ENCODE measurements at regions not wholly inside any gene's neighbourhood (a gene's known extent, or its start where the extent isn't known, plus 50 kb on each side); places are given as distances from the start of the nearest gene placed in this dataset.

DNA sequence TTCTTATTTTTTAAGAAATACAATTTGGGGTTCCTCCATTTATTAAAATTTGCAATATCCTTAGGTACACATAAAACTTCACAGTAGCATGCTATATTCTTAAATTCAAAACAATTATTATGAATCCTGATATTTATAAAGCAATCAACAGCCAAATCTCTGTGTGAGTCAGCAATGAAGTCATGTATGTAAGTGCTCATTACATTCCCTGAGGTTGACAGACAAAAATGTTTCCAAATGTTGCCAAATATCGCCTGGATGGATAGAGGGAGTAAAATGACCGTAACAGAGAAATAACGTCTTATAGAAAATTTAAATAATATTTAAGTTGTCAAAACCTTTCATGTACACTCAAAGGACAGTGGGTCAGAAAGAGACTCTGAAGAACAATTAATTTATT lies 220.0 kb downstream of the PCDH18 start:
- no peak for DNase-seq (ENCODE audit: low spot score)

DNA sequence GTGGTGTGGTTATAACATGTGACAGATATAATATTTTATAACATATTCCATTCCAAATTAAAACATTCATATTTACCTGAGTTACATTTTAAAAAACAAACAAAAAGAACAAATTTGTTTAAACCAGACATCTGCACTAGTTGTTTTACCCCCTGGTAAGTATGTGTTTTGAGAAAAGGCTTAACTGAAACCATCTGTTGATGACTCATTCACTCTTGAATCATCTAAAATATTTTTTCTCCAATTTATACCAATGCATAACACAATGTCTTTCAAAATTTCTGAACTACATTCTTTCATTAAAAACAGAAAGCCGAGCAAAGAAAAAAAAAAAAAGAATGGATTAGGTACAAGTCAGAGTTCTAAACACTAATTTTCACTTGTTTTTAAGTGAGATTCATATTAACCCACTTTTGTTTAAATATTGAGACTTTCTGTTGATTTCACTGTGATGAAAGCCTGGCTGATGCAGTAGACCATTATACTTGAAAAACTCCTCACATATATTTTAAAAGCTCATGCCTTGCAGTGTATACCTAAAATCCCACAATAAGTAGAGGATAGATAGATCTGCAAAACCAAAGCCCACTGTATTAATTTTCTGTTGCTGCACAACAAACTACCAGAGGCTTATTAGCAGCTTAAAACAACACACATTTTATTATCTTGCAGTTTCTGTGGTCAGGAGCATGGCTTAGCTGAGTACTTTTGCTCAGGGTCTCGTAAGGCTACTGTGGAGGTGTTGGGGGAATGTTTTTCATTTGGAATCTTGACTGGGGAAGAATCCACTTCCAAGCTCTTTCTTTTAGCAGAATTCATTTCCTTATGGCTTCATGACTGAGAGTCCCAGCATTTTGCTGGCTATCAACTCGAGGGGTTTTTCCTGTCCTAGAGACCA lies 221.5 kb downstream of the PCDH18 start:
- peak; percentile 78 for DNase-seq (ENCODE audit: low spot score)

DNA sequence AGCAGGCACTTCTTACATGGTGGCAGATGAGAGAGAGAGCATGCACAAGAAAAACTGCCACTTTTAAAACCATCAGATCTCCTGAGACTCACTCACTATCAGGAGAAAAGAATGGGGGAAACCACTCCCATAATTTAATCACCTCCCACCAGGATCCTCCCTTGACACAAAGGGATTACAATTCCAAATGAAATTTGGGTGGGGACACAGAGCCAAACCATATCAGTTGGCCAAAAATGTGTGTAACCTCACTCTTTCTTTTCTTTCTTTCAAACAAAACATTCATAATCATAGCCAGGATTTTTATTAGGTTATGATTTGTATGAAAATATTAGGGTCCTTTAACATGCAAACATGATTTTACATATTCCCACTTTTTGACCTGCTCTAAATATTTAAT lies 222.1 kb downstream of the PCDH18 start:
- no peak for DNase-seq (ENCODE audit: low spot score)

DNA sequence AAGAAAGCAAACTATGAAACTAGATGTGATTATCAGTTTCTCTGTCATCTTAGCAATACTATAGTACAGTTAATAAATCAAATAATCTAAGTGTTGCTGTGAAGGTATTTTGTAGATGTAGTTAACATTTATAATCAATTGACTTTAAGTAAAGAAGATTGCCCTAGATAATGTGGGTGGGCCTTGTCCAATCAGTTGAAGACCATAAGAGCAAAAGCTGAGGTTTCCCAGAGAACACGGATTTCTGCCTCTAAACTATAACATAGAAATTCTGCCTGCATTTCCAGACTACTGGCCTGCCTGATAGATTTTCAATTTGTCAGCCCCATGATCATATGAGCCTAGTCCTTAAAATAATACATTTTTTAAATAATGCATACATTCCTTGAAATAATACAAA lies 222.9 kb downstream of the PCDH18 start:
- no peak for DNase-seq (ENCODE audit: low spot score)

DNA sequence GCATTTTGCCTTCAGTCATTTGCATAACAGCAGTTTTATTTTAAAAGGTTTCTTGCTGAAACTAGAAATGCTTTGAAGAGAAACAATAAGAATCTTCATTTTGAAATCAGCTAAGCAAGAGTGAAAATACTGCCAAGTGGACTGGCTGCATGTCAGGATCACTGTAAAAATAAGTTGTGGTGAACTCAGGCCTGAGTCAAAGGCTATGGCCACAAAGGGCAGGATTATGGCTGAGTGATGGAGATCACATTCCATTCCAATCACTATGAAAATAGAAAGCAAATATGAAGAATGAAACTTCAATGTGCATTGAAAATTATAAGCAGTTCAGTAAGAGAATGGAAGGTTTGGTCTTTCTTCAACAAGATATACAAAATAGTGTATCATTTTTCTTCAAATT lies 224.5 kb downstream of the PCDH18 start:
- peak; percentile 51 for DNase-seq (ENCODE audit: low spot score)

DNA sequence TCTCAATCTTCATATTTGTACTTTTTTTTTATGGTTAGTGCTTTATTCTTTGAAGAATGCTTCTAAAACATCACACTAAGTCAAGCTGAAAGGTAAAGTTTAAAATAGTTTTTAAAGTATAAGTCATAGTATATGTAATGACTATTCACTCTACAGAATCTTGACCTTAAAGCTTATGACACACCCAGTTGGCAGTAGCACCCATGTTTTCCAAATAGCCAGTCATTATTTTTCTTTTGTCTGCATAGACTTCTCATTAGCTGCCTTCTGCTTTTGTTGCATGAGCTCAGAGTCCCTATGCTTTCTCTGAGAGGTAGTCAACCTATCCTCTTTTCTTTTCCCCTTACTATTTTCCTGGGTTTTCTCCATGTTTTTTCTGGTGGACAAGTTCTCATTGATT lies 231.5 kb downstream of the PCDH18 start:
- DNase-seq (ENCODE audit: low spot score) = no peak

DNA sequence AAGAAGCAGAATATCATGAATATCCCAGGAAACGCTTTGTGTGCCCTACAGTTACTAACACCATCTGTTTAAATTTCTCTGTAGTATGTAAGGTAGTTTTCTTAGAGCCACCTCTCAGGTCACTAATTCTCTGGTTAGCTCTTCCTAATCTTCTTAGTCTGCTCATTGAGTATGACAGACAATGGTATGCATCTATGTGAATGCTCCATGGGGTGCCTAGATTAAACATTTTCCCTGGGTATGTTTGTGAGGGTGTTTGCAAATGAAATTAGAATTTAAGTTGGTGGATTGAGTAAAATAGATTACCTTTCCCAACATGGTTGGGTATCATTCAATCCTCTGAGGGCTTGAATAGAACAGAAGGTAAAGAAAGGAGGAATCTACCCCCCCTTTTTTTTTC lies 233.0 kb downstream of the PCDH18 start:
- no peak for DNase-seq (ENCODE audit: low spot score)

DNA sequence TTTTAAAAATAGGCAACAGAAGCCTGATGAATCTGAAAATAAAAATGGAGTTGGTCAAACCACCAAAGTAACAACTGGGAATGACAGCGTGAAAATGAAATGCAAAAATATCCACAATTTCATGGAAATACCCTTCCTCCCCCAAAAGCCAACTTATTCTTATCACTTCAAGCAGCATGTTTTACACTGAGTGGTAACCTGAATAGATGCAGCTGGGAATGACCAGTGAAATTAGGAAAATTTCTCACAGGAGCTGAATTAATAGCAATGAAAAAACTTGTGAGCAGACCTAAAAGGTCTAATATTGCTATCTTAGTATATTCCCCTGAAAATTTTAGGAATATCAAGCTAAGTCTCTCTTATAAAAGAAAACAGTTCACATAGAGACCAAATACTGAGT lies 239.0 kb downstream of the PCDH18 start:
- DNase-seq (ENCODE audit: low spot score) = no peak

DNA sequence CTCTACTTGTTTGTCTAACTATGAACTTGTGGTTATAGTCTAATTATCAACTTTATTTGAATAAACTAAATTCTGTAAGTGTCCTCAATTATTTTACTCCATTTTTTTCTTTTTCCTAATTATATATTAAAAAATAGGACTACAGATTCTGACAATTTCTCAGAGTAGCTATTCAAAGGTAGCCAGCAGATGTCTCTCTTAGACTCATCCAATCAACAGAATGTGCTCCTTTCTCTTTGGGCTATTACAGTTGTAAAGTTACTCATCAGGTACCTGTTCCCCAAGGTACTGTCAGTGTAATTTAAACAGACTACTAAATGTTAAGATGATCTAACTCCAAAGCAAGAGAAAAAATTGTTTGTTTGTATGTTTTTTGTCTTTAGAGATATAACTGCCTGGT lies 248.6 kb downstream of the PCDH18 start:
- DNase-seq (ENCODE audit: low spot score) = peak; percentile 43

DNA sequence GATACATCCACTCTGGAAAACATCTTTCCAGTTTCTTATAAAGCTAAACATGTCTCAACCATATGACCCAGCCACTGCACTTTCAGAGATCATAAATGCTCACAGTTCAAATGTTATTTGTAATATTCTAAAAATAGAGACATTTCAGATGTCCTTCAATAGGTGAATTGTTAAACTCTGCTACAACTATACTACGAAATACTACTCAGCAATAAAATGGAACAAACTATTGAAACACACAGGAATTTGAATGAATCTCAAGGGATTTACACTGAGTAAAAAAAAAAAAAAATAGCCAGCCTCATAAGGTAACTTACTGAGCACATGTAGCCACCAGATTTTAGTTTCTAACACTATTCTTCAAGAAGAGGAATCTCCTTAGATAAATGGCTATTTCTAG lies 253.9 kb downstream of the PCDH18 start:
- no peak for DNase-seq (ENCODE audit: low spot score)

DNA sequence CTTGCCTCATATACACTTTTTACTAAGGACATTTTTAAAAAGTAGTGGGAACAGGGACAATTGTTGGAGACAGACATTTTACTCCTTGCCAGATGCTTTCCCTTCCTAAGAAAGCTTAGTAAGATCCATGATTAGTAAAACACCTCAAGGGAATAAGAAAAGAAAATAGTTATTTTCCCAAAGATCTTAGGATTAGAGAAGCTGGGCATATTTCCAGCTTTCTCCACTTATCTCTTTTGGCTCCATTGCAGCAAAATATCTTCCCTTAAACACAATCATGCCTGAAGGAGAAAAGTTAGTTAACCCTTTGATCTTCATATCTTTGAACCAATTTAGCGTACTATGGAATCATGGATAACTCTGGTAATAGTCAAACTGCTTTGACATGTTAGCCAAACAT lies 257.9 kb downstream of the PCDH18 start:
- peak; percentile 86 for DNase-seq (ENCODE audit: low spot score)

DNA sequence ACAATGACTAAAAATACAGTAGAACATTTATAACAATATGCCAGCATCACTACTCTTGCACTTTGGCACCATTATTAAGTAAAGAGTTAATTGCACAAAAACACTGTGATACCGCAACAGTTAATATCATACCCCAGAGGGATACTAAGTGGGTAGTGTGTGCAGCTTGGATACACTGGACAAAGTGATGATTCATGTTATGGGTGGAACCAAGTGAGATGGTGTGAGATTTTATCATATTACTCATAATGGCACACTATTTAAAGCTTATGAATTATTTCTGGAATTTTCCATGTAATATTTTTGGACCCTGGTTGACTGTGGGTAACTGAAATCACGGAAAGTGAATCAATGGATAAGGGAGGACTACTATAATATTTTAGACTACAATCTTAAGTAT lies 265.3 kb downstream of the PCDH18 start:
- DNase-seq (ENCODE audit: low spot score) = no peak

DNA sequence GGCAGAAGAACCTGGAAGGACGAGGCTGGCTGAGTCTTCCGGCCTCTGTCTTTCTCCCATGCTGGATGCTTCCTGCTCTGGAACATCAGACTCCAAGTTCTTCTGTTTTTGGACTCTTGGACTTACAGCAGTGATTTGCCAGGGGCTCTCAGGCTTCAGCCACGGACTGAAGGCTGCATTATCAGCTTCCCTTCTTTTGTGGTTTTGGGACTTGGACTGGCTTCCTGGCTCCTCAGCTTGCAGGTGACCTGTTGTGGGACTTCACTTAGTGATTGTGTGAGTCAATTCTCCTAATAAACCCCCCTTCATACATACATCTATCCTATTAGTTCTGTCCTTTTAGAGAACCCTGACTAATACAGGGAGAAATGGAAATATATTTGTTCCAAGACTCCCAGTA lies 265.8 kb downstream of the PCDH18 start:
- no peak for DNase-seq (ENCODE audit: low spot score)

DNA sequence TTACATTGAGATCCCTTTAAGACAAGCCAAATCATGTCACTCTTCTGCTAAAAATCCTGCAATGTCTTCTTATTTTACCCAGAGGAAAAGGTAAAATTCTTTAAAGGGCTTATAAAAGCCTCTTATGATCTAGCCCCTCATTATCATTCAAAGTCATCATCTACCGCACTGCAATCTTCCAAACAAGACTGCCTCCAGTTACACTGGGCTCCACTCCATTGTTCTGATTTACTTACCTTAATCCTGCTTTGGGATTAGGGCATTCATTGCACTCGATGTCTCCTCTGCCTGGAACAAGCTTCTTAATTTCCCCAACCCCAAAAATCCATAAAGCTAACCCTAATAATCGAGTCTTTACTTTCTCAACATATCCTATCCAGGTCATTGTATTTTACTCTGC lies 269.1 kb downstream of the PCDH18 start:
- no peak for DNase-seq (ENCODE audit: low spot score)

DNA sequence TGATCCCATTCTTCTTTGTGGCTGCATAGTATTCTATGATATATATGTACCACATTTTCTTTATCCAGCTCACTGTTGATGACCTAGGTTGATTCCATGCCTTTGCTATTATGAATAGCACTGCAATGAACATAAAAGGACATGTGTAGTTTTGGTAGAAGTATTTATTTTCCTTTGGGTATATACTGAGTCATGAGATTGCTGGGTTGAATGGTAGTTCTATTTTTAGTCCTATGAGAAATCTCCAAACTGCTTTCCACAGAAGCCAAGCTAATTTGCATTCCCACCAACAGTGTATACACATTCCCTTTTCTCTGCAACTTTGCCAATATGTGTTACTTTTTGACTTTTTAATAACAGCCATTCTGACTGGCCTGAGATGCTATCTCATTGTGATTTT lies 278.3 kb downstream of the PCDH18 start:
- DNase-seq (ENCODE audit: low spot score) = no peak

DNA sequence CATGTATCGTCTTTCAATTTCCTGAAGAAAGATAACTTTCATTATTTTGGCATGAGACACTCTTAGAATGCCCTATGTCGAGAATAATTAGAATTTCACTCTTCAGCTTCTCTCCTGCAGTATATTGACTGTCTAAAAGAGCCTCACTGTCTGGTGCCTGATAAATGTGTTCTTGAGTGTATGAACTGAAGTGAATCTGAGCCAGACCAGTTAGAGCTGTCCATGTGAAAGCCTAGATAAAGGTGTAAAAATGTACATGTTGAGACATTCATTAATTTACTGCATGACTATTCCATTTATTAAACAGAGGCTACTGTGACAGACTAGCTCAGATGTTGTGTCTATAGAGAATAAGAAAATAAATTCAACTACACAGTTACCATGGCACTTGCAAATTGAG lies 283.2 kb downstream of the PCDH18 start:
- DNase-seq (ENCODE audit: low spot score) = no peak

DNA sequence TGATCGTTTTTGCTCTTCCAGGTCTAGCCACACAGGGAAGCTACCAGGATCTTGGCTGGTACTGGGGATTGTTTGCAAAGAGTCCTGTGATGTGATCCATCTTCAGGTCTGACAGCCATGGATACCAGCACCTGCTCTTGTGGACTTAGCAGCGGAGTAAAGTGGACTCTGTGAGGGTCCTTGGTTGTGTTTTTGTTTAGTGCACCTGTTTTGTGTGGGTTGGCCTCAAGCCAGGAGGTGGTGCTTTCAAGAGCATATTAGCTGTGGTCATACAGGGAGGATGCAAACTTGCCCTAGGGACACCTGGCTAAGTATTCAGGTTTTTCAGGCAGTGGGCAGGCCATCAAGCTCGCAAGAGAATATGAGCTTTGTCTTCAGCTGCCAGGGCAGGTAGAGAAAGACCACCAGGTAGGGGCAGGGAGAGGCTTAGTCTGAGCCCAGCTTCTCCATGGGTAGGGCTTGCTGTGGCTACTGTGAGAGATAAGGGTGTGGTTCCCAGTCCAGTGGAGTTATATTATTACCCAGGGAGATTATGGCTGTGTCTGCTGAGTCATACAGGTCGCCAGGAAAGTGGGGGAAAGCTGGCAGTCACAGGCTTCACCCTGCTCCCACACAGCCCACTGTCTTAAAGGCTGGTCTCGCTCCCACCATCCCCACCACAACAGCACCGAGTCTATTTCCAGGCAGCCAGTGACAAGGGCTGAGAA lies 293.7 kb downstream of the PCDH18 start:
- DNase-seq (ENCODE audit: low spot score) = no peak

DNA sequence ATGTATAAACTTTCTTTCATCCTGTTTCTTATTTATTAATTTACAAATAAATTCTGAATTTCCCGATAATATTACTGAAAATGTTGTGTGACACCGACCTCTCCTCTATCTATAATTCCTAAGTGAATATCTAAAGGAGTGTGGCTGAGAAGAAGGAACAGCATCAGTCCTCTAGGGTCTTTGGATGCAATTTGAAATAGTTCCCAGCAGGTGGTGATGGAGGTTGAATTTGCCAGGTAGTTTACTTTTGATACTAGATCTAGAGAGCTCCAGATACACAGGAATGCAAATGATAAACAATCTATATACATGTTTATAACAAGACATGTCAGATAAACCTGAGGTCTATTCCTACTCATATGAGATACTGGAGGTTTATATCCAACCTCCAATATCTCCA lies 305.4 kb downstream of the PCDH18 start:
- DNase-seq (ENCODE audit: low spot score) = no peak

DNA sequence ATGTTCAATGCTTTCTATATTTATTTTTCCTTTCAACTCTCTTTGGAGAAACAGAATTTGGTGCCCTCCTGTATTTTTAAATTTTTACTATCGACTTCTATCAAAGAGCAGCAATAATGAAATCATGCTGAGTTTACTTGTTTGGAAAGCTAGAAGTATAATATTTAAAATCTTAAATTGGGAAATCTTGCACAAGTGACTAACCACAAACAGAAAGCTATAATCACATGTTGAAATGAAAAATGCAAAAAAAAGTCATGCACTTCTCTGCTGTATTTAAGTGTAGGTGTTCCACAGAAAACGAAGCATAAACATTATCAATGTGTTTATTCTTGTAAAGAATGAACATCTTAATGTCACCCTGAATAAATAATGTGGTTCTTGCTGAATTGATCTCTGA lies 306.1 kb downstream of the PCDH18 start:
- no peak for DNase-seq (ENCODE audit: low spot score)

DNA sequence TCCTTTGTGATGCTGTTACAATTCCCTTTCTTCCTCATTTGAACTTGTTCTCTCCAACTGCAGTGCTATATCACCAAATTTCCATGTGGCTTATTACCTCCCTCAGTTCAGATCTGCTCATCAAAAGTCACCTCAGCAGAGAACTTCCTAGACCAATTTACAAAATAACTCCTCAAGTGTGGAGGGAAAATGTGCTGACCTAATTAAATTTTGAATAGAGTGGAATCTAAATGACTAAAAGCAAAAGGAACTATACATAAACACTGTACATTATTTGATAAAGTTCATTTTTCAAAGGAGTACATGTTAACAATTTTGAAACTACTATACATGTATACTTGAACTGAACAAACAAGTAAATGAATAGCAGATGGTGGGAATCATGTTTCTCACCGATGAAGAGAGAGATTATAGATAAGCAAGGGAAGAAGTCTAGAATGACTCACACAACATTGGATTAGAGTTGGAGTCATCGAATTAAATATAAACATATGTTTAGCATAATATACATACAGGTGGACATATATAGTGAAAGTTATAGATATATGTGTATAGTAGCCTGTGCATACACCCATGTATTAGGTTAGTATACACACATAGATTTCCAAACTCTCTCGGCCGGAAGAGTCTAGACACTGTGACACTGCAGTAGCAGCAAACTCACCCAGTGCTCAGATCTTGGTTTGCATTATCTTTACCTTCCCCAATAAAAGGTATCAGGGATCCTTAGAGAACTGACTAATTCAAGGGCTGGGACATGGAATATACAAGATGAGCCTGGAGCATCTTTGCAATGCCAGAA lies 318.7 kb downstream of the PCDH18 start:
- no peak for DNase-seq (ENCODE audit: low spot score)

DNA sequence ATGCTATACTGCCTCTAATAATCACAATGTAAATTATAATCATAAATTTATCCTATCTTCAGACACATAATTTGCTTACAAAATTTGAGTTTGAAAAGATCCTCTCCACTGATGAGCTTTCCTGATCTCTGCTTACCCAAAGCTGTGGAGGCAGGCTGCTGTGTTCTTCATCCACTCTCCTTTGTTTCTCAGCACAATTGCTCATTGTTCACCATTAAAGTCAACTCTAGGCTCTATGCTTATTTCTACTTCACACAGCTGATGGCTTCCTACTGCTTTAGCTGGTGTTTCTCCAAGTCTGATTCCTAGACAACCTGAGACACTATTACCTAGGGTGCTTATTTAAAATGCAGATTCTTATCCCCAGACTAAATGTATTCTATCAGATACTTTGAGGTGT lies 319.7 kb downstream of the PCDH18 start:
- DNase-seq (ENCODE audit: low spot score) = no peak

DNA sequence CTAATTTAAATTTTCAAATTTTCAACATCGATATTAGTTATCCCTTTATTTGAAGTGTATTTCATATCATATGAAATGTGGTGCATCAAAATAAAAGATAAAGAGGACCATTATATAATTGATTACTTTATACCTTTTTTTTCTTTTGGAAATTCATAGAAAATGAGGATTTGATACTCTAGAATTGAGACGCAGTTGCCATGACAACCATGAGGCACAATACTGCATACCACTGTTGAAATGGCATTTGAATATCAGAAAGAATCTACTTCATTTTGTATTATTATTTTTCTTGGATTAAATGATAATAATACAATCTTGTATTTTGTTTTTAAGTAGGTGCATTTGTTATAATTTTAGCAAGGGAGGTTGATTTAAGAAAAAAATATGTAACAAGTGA lies 323.1 kb downstream of the PCDH18 start:
- DNase-seq (ENCODE audit: low spot score) = no peak

All from umbilical cord (tissue), 1 donor.